IPS-18a (cell line): ENCODE measurements at regions not wholly inside any gene's neighbourhood (a gene's known extent, or its start where the extent isn't known, plus 50 kb on each side); places are given as distances from the start of the nearest gene placed in this dataset.

ENCODE experiments used
- H3K27ac ChIP-seq: one replicate; pipeline ENCODE4 v1.5.1; 2013; ENCODE audit warnings: low read length
- H3K27me3 ChIP-seq: one replicate; pipeline ENCODE4 v1.6.1; 2013; ENCODE audit warnings: mild to moderate bottlenecking, low read length; ENCODE audit not compliant: control insufficient read depth, insufficient read depth
- H3K36me3 ChIP-seq: one replicate; pipeline ENCODE4 v1.6.1; 2013; ENCODE audit warnings: low read depth, low read length; ENCODE audit not compliant: control insufficient read depth
- H3K4me1 ChIP-seq: one replicate; pipeline ENCODE4 v1.6.1; 2013; ENCODE audit warnings: low read depth, low read length; ENCODE audit not compliant: control insufficient read depth
- H3K4me3 ChIP-seq: one replicate; pipeline ENCODE4 v1.5.1; 2013; ENCODE audit warnings: low read length
- H3K9ac ChIP-seq: one replicate; pipeline ENCODE4 v1.6.1; 2013; ENCODE audit warnings: mild to moderate bottlenecking, low read length, moderate library complexity
- H3K9me3 ChIP-seq: one replicate; pipeline ENCODE4 v1.6.1; 2013; ENCODE audit warnings: low read depth, low read length; ENCODE audit not compliant: control insufficient read depth

GRCh38 chr14:99117671-99118045, 154.3 kb downstream of the BCL11B start:
- Histone ChIP-seq H3K27me3 (no peaks in the 10 kb centered on the region), H3K9me3 (no peaks in the 10 kb centered on the region), H3K4me3 (no peak overlapping the region)

GRCh38 chr14:99118046-99118721, 153.8 kb downstream of the BCL11B start:
- H3K4me3 ChIP-seq: no peak overlapping the region
- H3K9ac ChIP-seq: no peak overlapping the region
- H3K27me3 ChIP-seq: no peaks in the 10 kb centered on the region
- no peak overlapping the region for H3K27ac ChIP-seq
- H3K9me3 ChIP-seq: no peaks in the 10 kb centered on the region
- H3K4me1 ChIP-seq: no peaks in the 10 kb centered on the region
- H3K36me3 ChIP-seq: no peaks in the 10 kb centered on the region

More at GRCh38 chr14:99117671-99118045, 154.3 kb downstream of the BCL11B start:
- Histone ChIP-seq H3K4me1 (no peaks in the 10 kb centered on the region), H3K9ac (no peak overlapping the region), H3K36me3 (no peaks in the 10 kb centered on the region), H3K27ac (no peak overlapping the region)

GRCh38 chr14:99118946-99119345, 153.1 kb downstream of the BCL11B start:
- H3K9me3 ChIP-seq: no peaks in the 10 kb centered on the region
- no peaks in the 10 kb centered on the region for H3K4me1 ChIP-seq
- H3K9ac ChIP-seq: no peak overlapping the region
- no peak overlapping the region for H3K4me3 ChIP-seq
- H3K36me3 ChIP-seq: no peaks in the 10 kb centered on the region
- H3K27ac ChIP-seq: no peak overlapping the region
- H3K27me3 ChIP-seq: no peaks in the 10 kb centered on the region
